Tibial artery (tissue), 4 donors: ENCODE measurements at regions not wholly inside any gene's neighbourhood (a gene's known extent, or its start where the extent isn't known, plus 50 kb on each side); places are given as distances from the start of the nearest gene placed in this dataset.

Experiments
- DNase-seq, 2 donors: peaks; one replicate each; pipeline ENCODE4 v3.0.0-alpha.2; 2019
- H3K27ac ChIP-seq, 2 donors: fragments of 200-600 bp; sonication (generic) in 1 of 2; 1 replicate in 1 of 2; 2 replicates in 1 of 2; pipeline ENCODE4 v1.5.1; 2018 to 2019; ENCODE audit warnings: mild to moderate bottlenecking in 1 of 2
- H3K27me3 ChIP-seq, 2 donors: fragments of 200-600 bp; sonication (generic) in 1 of 2; one replicate each; pipeline versions ENCODE4 v1.5.1 to v1.6.0; 2016 to 2019
- H3K36me3 ChIP-seq, 3 donors: fragments of 200-600 bp; sonication (generic) in 2 of 3; one replicate each; pipeline ENCODE4 v1.5.1; 2016 to 2019; ENCODE audit warnings: mild to moderate bottlenecking in 2 of 3
- H3K4me1 ChIP-seq, 4 donors: fragments of 200-600 bp; sonication (generic) in 2 of 4; 1 replicate in 3 of 4; 2 replicates in 1 of 4; pipeline ENCODE4 v1.5.1; 2016 to 2019
- H3K4me3 ChIP-seq, 2 donors: fragments of 200-600 bp; sonication (generic) in 1 of 2; 1 replicate in 1 of 2; 2 replicates in 1 of 2; pipeline ENCODE4 v1.5.1; 2018 to 2019; ENCODE audit warnings: mild to moderate bottlenecking in 2 of 2
- H3K9me3 ChIP-seq, 3 donors: fragments of 200-600 bp; sonication (generic) in 1 of 3; one replicate each; pipeline ENCODE4 v1.5.1; 2016 to 2019
- intact Hi-C: fragments of 100-400 bp; cut with DNase I; formaldehyde crosslinking; loops from one replicate; pipeline ENCODE4 v1.15.0; 2023; ENCODE audit warnings: low total_unique reads
- TF ChIP-seq, protein P1 (sequence below), 2 experiments: fragments of 200-600 bp in 1 of 2; fragments of 450-650 bp in 1 of 2; IDR thresholded peaks; one replicate each; pipeline ENCODE4 v1.5.1; 2017 to 2019; ENCODE audit warnings: antibody characterized with exemption in 2 of 2, mild to moderate bottlenecking in 1 of 2, moderate library complexity in 1 of 2

DNA sequence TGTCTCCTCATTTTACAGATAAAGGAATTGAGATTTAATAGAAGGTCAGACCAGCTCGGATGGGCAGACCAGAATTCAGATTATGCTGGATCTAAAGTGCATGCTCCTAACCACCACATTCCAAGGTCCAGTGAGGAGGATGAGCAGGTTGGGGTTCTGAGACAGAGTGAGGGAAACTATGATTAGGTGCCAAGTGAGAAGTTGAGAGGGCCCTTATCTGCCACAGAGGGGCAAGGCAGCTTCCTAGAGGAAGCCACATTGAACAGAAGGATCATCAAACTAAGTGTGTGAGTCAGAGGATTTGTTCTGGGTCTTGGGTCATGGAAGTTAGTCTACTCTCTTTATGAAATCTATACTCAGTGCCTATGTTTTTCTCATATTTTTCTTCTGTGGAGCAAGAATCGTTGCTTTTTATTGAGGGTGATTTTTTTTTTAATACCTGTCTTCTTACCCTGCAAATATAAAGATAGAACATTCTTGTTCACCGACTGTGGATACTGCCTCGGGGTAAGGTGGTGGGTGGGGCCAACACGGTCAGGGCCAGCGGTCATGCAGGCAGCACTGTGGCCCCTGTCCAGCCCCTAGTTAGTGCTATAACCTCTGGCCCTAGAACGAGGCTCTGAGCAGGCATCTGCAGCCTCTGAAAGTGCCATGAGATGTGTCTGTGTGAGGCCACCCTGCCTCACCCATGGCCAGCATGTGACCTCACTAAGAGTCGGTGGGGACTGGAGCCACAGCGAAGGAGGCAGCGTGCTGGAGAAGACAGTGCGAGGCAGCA, 55.6 kb upstream of the PTHLH start:
- Histone ChIP-seq H3K27me3 (no peaks in the 10 kb centered on the region), H3K9me3 (no peaks in the 10 kb centered on the region), H3K4me1 (no peaks in the 10 kb centered on the region), H3K4me3 (no peak overlapping the region), H3K27ac (no peak overlapping the region), H3K36me3 (no peaks in the 10 kb centered on the region)
- intact Hi-C loops = no loop called here
- no peak for DNase-seq
- TF ChIP-seq, protein P1, sequence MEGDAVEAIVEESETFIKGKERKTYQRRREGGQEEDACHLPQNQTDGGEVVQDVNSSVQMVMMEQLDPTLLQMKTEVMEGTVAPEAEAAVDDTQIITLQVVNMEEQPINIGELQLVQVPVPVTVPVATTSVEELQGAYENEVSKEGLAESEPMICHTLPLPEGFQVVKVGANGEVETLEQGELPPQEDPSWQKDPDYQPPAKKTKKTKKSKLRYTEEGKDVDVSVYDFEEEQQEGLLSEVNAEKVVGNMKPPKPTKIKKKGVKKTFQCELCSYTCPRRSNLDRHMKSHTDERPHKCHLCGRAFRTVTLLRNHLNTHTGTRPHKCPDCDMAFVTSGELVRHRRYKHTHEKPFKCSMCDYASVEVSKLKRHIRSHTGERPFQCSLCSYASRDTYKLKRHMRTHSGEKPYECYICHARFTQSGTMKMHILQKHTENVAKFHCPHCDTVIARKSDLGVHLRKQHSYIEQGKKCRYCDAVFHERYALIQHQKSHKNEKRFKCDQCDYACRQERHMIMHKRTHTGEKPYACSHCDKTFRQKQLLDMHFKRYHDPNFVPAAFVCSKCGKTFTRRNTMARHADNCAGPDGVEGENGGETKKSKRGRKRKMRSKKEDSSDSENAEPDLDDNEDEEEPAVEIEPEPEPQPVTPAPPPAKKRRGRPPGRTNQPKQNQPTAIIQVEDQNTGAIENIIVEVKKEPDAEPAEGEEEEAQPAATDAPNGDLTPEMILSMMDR (IDR thresholded peaks at IDR 0.05) = no peak

GRCh38 chr12:28032811-28033537, 60.4 kb upstream of the PTHLH start:
- no peak overlapping the region for H3K27ac ChIP-seq
- no peaks in the 10 kb centered on the region for H3K4me1 ChIP-seq
- TF ChIP-seq, protein P1 (IDR thresholded peaks at IDR 0.05) = no peak
- DNase-seq = no peak
- no peaks in the 10 kb centered on the region for H3K36me3 ChIP-seq
- H3K27me3 ChIP-seq = no peaks in the 10 kb centered on the region
- no peak overlapping the region for H3K4me3 ChIP-seq
- intact Hi-C loops = no loop called here
- no peaks in the 10 kb centered on the region for H3K9me3 ChIP-seq

DNA sequence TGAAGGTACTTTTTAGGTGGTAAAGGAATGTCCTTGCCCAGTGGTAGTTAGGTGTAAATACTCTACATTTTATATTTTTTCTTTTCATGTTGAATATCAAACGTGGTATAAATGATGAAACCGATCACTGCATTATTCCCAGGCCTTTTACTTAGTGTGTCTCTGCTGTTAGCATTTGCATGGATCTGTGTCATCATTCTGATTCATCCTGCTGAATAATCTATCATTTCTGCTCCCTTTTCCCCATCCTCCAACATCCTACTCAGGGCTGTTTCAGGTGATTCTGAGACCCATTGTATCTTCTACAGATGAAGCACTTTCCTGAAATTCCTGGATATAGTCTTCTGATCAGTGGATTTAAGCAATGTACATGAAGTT, 61.0 kb upstream of the PTHLH start:
- intact Hi-C loops = no loop called here
- TF ChIP-seq, protein P1 (IDR thresholded peaks at IDR 0.05) = no peak

DNA sequence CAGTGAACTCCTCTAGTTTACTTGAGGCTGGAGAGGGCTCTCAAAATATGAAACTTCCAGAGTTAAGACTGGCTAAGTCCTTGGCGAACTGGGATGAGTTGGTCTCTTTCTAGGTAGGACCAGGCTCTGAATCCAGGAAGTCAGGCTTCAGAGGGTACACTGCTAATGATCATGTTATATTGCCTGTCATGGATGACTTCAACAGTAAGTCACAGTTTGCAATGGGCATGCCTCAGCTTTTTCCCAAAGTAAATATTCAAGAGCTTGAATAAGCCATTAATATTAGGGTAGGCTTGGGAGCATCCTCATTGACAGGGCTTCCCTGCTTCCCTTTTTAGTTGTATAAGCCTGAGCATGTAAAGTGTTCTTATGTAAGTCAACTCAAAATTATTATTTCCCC, 61.7 kb upstream of the PTHLH start:
- Histone ChIP-seq H3K4me3 (no peak overlapping the region), H3K9me3 (no peaks in the 10 kb centered on the region), H3K27ac (no peak overlapping the region), H3K4me1 (no peaks in the 10 kb centered on the region), H3K27me3 (no peaks in the 10 kb centered on the region), H3K36me3 (no peaks in the 10 kb centered on the region)
- DNase-seq = no peak
- intact Hi-C loops = no loop called here
- TF ChIP-seq, protein P1 (IDR thresholded peaks at IDR 0.05) = no peak

More for the DNA sequence above, 61.0 kb upstream of the PTHLH start:
- H3K36me3 ChIP-seq = no peaks in the 10 kb centered on the region
- H3K4me3 ChIP-seq = no peak overlapping the region
- no peak overlapping the region for H3K27ac ChIP-seq
- DNase-seq = no peak
- no peaks in the 10 kb centered on the region for H3K4me1 ChIP-seq
- no peaks in the 10 kb centered on the region for H3K9me3 ChIP-seq
- no peaks in the 10 kb centered on the region for H3K27me3 ChIP-seq

- TF ChIP-seq, protein P1 (IDR thresholded peaks at IDR 0.05) = no peak
- Histone ChIP-seq H3K9me3 (no peaks in the 10 kb centered on the region), H3K4me1 (no peaks in the 10 kb centered on the region), H3K36me3 (no peaks in the 10 kb centered on the region), H3K27me3 (no peaks in the 10 kb centered on the region), H3K4me3 (no peak overlapping the region), H3K27ac (no peak overlapping the region)
- intact Hi-C loops = no loop called here
- DNase-seq = no peak
Observed at GRCh38 chr12:28035500-28035899, 63.0 kb upstream of the PTHLH start.
